ENCODE measurements at regions not wholly inside any gene's neighbourhood (a gene's known extent, or its start where the extent isn't known, plus 50 kb on each side); places are given as distances from the start of the nearest gene placed in this dataset.
"Not testable (repeated sequence)": the region's sequence is repeated elsewhere in the genome, so short reads cannot be mapped to it uniquely, and the experiment has no call there.

DNA sequence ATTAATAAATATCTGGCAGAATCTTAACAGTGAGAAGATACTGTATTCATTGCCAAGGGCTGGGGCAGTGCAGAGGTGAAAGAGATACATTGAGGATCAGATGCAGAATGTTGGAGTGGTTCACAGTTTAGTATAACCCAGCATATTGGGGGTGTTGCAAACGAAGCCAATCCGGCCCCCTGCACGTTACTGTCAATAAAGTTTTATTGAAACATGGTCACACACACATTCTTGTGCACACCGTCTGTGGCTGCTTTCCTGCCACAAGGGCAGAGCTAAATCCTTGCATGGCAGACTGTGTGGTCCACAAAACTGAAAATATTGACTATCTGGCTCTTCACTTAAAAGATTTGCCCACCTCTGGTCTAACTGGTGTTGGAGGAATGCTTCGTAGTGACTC is 119.7 kb downstream of the SHOX start:
- no peaks in the 10 kb centered on the region for H3K36me3 ChIP-seq (ENCODE audit: insufficient read depth, low read length)
- H4K20me1 ChIP-seq (ENCODE audit: insufficient read depth, low read length, poor library complexity, severe bottlenecking) = no peaks in the 10 kb centered on the region
- TF ChIP-seq, protein P1, sequence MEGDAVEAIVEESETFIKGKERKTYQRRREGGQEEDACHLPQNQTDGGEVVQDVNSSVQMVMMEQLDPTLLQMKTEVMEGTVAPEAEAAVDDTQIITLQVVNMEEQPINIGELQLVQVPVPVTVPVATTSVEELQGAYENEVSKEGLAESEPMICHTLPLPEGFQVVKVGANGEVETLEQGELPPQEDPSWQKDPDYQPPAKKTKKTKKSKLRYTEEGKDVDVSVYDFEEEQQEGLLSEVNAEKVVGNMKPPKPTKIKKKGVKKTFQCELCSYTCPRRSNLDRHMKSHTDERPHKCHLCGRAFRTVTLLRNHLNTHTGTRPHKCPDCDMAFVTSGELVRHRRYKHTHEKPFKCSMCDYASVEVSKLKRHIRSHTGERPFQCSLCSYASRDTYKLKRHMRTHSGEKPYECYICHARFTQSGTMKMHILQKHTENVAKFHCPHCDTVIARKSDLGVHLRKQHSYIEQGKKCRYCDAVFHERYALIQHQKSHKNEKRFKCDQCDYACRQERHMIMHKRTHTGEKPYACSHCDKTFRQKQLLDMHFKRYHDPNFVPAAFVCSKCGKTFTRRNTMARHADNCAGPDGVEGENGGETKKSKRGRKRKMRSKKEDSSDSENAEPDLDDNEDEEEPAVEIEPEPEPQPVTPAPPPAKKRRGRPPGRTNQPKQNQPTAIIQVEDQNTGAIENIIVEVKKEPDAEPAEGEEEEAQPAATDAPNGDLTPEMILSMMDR (conservative IDR thresholded peaks at IDR 0.05; ENCODE audit: low read length) = no peak
- TF ChIP-seq EZH2phosphoT487 (IDR thresholded peaks at IDR 0.05; ENCODE audit: borderline replicate concordance) = no peak
- no peak overlapping the region for H3K4me2 ChIP-seq (ENCODE audit: low read depth, low read length, poor library complexity, severe bottlenecking)
- H3K4me1 ChIP-seq (ENCODE audit: insufficient read depth, low read length, poor library complexity, severe bottlenecking) = no peaks in the 10 kb centered on the region
- H3K27me3 ChIP-seq (ENCODE audit: insufficient read depth, low read length, poor library complexity, severe bottlenecking) = no peaks in the 10 kb centered on the region
- no peaks in the 10 kb centered on the region for H3K79me2 ChIP-seq (ENCODE audit: insufficient read depth, low read length)
- H3K4me3 ChIP-seq (ENCODE audit: low read length, poor library complexity, severe bottlenecking) = no peak overlapping the region
- no peaks in the 10 kb centered on the region for H3F3A ChIP-seq (ENCODE audit: low read depth)
- no peaks in the 10 kb centered on the region for H3K9me3 ChIP-seq (ENCODE audit: insufficient read depth, low read depth, low read length)
- no peak overlapping the region for H2AFZ ChIP-seq (ENCODE audit: low read length)
- no peaks in the 10 kb centered on the region for H3K9me2 ChIP-seq (replicated peaks; ENCODE audit: low read depth, low read length)
- no peak overlapping the region for H3K9ac ChIP-seq (ENCODE audit: low read depth, low read length, poor library complexity, severe bottlenecking)

DNA sequence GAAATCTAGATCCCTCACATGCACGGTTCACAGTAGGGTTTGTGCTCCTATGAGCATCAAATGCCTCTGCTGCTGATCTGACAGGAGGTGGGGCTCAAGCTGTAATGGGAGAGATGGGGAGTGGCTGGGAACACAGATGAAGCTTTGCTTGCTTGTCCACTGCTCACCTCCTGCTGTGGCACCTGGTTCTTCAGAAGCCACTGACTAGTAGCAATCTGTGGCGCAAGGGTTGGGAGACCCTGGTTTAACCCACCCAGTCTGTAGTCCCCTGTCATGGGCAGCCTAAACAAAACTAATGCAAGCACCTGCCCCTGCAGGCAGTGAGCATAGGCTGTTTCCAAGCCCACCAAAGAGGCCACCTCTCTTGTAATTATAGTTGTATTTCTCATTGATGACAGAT is 116.6 kb downstream of the SHOX start:
- no peaks in the 10 kb centered on the region for H3K27me3 ChIP-seq (ENCODE audit: insufficient read depth, low read length, poor library complexity, severe bottlenecking)
- no peaks in the 10 kb centered on the region for H3K36me3 ChIP-seq (ENCODE audit: insufficient read depth, low read length)
- no peak overlapping the region for H2AFZ ChIP-seq (ENCODE audit: low read length)
- H3K9me2 ChIP-seq (replicated peaks; ENCODE audit: low read depth, low read length) = no peaks in the 10 kb centered on the region
- no peaks in the 10 kb centered on the region for H3K4me1 ChIP-seq (ENCODE audit: insufficient read depth, low read length, poor library complexity, severe bottlenecking)
- no peaks in the 10 kb centered on the region for H4K20me1 ChIP-seq (ENCODE audit: insufficient read depth, low read length, poor library complexity, severe bottlenecking)
- TF ChIP-seq EZH2phosphoT487 (IDR thresholded peaks at IDR 0.05; ENCODE audit: borderline replicate concordance) = no peak
- TF ChIP-seq, protein P1 (conservative IDR thresholded peaks at IDR 0.05; ENCODE audit: low read length) = no peak
- H3K4me2 ChIP-seq (ENCODE audit: low read depth, low read length, poor library complexity, severe bottlenecking) = no peak overlapping the region
- no peak overlapping the region for H3K4me3 ChIP-seq (ENCODE audit: low read length, poor library complexity, severe bottlenecking)
- H3K9ac ChIP-seq (ENCODE audit: low read depth, low read length, poor library complexity, severe bottlenecking) = no peak overlapping the region
- H3K9me3 ChIP-seq (ENCODE audit: insufficient read depth, low read depth, low read length) = no peaks in the 10 kb centered on the region
- H3K79me2 ChIP-seq (ENCODE audit: insufficient read depth, low read length) = no peaks in the 10 kb centered on the region
- no peaks in the 10 kb centered on the region for H3F3A ChIP-seq (ENCODE audit: low read depth)

DNA sequence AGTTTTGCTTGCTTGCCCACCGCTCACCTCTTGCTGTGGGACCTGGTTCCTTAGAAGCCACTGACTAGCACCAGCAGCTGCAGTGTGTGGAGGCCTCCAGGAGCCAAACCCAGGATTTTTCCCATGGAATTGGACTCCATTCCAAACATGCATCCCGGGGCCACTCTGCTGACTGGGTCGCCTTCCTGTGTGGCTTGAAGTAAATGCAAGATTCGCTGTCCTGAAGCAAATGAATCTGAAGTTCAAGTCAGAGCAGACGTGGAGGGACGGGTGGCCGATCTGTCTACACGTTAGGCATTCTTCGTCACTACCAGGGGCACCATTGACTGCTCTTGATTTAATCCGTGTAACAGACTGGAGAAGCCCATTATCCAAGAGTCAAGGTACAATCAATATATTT is 109.0 kb downstream of the SHOX start:
- TF ChIP-seq, protein P1 (conservative IDR thresholded peaks at IDR 0.05; ENCODE audit: low read length) = no peak
- no peak for TF ChIP-seq EZH2phosphoT487 (IDR thresholded peaks at IDR 0.05; ENCODE audit: borderline replicate concordance)
- Histone ChIP-seq H3K79me2 (ENCODE audit: insufficient read depth, low read length) (no peaks in the 10 kb centered on the region), H3K4me2 (ENCODE audit: low read depth, low read length, poor library complexity, severe bottlenecking) (no peak overlapping the region), H4K20me1 (ENCODE audit: insufficient read depth, low read length, poor library complexity, severe bottlenecking) (no peaks in the 10 kb centered on the region), H3K9me3 (ENCODE audit: insufficient read depth, low read depth, low read length) (no peaks in the 10 kb centered on the region), H3K4me1 (ENCODE audit: insufficient read depth, low read length, poor library complexity, severe bottlenecking) (no peaks in the 10 kb centered on the region), H2AFZ (ENCODE audit: low read length) (no peak overlapping the region), H3K9me2 (replicated peaks; ENCODE audit: low read depth, low read length) (no peaks in the 10 kb centered on the region), H3K4me3 (ENCODE audit: low read length, poor library complexity, severe bottlenecking) (no peak overlapping the region), H3F3A (ENCODE audit: low read depth) (no peaks in the 10 kb centered on the region), H3K27me3 (ENCODE audit: insufficient read depth, low read length, poor library complexity, severe bottlenecking) (no peaks in the 10 kb centered on the region), H3K36me3 (ENCODE audit: insufficient read depth, low read length) (no peaks in the 10 kb centered on the region), H3K9ac (ENCODE audit: low read depth, low read length, poor library complexity, severe bottlenecking) (no peak overlapping the region)

DNA sequence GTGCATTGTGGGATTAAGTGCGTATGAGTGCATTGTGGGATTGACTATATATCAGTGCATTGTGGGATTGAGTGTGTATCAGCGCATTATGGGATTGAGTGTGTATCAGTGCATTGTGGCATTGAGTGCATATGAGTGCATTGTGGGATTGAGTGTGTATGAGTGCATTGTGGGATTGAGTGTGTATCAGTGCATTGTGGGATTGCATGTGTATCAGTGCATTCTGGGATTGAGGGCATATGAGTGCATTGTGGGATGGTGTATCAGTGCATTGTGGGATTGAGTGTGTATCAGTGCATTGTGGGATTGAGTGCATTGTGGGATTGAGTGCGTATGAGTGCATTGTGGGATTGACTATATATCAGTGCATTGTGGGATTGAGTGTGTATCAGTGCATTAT is 106.4 kb downstream of the SHOX start:
- H2AFZ ChIP-seq (ENCODE audit: low read length); H3K79me2 ChIP-seq (ENCODE audit: insufficient read depth, low read length); H3K9me2 ChIP-seq (replicated peaks; ENCODE audit: low read depth, low read length); H3K4me1 ChIP-seq (ENCODE audit: insufficient read depth, low read length, poor library complexity, severe bottlenecking); H3K36me3 ChIP-seq (ENCODE audit: insufficient read depth, low read length); H4K20me1 ChIP-seq (ENCODE audit: insufficient read depth, low read length, poor library complexity, severe bottlenecking); H3K4me2 ChIP-seq (ENCODE audit: low read depth, low read length, poor library complexity, severe bottlenecking); H3K4me3 ChIP-seq (ENCODE audit: low read length, poor library complexity, severe bottlenecking); H3K9me3 ChIP-seq (ENCODE audit: insufficient read depth, low read depth, low read length); H3K27me3 ChIP-seq (ENCODE audit: insufficient read depth, low read length, poor library complexity, severe bottlenecking); H3K9ac ChIP-seq (ENCODE audit: low read depth, low read length, poor library complexity, severe bottlenecking); H3F3A ChIP-seq (ENCODE audit: low read depth): not testable (repeated sequence)

Measured in Loucy (cell line).